CD4-positive, alpha-beta T cell treated with Interferon alpha-2 for 1 hour (primary cell): ENCODE measurements at regions not wholly inside any gene's neighbourhood (a gene's known extent, or its start where the extent isn't known, plus 50 kb on each side); places are given as distances from the start of the nearest gene placed in this dataset.

Experiments used
- DNase-seq, 2 donors: peaks; one replicate each; pipeline ENCODE4 v3.0.0-alpha.2; 2020 to 2022

DNA sequence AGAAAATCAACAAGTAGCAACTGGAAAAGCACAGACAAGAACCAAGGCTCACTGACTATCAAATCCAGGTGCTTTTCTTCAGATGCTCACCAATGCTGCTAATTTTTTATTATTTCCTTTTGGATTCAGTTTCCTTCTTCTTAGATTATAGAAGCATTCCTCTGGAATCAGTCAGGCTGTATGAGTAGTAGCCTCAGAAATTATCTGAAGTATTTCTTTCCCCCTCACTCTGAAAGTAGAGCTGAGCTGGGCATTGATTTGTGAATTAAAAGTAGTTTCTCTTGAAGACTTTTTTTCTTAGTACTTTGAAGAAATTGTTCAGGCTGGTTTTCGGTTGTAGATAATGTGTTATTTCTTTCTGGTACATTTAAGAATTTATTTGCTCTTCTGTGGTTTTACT is 273.7 kb downstream of the NOL4 start:
- DNase-seq = no peak

DNA sequence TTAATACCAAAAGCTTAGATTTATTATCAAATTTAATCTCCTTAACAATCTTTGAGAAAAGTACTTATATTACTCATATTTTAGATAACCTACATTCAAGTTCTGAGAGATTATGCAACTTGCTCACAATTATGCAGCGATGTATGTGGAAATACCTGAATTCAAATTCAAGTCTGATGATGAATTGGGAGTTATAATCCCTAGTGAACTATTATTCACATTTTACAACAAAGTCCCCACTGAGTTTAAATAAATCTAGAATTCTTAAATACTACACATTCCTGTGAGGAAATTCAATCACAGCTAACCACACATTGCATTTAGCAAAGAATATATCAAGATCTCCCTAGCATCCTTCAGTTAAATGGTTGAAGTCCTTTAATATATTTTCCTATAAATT is 278.4 kb downstream of the NOL4 start:
- no peak for DNase-seq

DNA sequence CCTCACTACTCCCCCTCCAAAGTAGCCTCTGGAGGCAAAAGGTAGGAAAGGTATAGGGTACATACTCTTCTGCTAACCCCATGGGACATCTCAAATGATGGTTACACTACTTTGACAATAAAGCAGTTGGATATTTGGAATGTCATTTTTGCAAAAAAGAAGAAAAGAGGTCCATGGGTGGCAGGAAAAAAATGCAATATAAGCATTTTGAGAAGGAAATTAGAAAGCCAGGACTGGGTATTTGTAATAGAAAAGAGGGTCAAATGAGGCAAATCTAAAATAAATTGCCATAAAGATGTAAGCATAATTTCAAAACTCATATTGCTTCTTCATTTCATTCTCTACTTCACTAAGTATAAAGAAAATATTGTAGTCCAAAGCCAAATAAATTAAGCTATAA is 280.2 kb downstream of the NOL4 start:
- no peak for DNase-seq

DNA sequence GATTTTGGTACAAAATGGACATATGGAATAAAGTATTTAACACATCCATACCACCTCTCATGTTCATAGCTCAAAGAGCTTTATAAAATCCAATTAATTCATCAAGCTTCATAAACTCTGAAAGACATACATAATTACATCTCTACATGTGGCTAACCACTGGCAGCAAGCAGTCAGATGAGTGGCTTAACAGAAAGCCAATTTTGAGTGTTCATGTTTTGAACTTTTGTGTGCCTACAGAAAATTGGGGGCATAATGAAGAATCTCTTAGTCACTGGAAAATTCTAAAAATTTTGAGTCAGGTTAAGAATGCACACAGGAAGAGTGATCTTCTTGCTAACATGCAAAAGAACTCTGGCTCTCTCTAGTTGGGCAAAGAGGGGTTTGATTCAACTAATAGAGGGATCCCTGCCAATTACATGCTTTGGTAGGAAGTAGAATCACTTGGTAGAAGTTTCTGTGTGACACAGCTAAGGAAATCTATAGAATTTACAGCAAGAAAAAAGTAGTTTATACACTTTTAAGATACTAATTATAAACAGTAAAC is 287.4 kb downstream of the NOL4 start:
- DNase-seq = no peak

DNA sequence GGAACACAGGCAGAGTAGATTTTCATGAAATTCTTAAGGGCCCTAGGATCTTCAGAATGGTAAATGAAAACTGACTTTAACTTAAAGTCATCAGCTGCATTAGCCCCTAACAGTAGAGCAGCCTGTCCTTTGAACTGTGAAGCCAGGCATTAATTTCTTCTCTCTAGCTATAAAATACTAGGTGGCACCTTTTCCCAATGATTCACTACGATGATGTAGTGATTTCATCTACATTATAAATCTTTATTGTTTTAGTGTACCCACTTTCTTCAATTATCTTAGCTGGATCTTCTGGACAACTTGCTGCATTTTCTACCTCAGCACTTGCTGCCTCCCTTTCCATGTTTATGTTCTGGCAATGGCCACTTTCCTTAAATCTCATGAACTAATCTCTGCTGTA is 290.5 kb downstream of the NOL4 start:
- DNase-seq = no peak

DNA sequence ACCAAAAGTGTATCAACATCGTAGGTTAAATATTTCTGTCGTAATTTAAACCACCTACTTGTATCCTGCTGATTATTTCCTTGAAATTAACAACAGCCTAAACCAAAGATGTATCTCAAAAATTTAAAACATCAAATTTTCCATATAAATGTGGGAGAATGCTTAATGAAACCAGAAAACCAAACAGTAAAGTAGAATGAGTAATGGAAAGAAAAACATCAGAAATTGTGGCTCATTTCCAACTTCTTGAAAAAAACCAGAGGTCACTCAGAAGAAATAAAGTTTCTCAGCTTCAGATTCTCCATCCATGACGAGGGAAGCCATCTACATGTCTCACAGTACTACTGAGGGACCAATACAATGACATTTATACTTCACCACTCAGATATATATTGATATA is 296.5 kb downstream of the NOL4 start:
- DNase-seq = no peak

DNA sequence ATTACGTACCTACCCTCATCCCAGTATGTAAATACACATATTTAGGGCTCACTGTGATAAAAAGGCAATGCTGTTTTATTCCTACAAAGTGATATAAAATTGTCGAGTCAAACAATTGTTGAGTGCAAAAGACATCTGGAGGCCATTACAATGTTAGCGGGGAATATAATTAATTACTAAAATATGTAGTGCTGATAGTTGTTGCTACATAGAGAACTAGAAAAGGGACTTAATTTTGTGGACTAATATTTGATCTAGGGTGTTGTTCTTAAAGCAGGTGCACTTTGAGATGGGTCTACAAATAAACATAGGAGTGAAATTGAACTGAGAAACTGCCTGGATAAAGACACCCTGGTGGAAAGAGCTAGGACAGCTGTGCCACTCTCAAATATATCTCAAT is 300.1 kb downstream of the NOL4 start:
- no peak for DNase-seq

DNA sequence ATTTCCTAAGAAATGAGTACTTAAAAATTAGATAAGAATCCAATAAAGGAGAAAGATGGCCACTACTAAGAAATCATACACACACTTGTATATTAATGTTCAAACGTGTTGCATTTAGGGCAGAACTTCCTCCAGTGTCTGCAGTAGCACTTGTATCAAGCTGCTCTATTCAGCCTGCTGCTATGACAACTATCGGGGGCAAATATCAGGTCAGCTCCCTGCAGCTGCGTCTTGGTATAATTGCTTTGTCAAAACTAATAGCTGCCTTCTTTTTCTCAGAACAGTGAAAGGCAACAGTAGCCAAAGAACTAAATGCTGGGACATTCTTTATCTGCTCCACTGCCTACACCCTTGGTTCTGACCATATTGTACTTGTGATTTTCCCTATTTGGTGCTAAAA is 300.7 kb downstream of the NOL4 start:
- DNase-seq = no peak

DNA sequence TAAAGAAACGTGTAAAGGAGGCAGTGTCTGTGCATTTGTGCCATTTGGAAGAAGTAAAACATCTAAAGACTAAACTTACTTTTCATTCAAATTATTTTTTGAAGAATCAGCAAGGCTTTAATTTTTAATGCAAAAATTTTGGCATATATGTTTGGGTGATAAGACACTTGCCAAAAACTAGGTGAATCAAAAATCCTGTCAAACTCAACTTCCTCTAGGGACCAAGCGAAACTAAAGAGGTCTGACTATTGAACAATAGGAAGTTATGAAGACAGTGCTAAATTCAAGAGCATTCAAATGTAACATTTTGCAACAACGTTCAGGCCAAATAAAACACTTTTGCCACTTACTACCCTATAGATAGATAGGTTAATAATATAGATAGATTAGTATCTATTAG is 306.1 kb downstream of the NOL4 start:
- no peak for DNase-seq

DNA sequence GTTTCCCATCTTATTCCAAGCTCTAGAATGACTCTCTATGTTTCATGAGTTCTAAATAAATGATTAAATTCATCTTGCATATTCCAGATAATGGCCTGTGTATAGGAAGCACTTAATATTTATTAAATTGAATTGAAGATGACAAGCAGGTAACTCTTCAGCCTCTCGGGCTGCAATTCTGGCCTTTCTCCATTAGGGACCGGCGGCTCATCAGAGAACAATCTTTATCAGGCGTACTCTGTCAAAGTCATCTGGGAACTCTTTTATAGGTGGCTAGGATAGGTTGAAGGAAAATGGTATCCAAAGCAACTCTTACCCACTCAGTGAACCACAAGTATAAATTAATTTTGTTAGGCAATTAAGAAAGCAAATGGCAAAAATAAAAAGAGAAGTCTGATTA is 308.5 kb downstream of the NOL4 start:
- no peak for DNase-seq

DNA sequence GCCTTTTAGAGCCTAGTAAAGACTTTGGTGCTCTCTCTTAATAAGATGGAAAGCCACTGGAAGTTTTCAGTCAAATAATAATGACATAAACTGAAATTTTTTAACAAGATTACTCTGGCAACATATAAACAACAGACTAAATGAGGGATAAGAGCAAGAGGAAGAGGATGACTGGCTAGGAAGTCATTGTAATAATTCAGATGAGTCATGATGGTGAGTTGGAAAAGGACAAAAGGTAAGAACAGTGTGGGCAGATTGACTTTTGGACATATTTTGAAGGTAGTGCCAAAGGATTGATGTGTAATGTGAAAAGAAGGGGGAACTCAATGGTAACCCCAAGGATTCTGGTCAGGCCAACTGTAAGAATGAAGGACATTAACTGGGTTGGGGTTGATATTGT is 310.3 kb downstream of the NOL4 start:
- no peak for DNase-seq

DNA sequence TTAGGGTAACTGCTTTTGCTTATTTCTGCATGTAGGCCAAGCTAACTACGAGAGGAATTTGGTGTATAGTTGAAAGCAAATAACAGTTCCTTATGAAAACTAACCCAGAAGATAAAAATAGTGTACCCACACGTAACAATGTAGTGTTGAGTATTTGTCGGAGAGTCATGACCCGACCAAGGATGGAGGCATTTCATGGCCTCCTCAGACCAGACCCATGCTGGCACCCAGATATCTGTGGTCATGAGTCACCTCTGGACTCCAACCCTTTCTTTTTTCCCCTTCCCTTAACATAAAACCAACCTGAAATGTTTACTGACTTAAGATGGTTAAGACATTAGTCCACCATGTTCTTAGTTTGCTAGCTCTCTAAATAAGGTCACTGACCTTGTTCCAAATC is 318.7 kb downstream of the NOL4 start:
- no peak for DNase-seq

DNA sequence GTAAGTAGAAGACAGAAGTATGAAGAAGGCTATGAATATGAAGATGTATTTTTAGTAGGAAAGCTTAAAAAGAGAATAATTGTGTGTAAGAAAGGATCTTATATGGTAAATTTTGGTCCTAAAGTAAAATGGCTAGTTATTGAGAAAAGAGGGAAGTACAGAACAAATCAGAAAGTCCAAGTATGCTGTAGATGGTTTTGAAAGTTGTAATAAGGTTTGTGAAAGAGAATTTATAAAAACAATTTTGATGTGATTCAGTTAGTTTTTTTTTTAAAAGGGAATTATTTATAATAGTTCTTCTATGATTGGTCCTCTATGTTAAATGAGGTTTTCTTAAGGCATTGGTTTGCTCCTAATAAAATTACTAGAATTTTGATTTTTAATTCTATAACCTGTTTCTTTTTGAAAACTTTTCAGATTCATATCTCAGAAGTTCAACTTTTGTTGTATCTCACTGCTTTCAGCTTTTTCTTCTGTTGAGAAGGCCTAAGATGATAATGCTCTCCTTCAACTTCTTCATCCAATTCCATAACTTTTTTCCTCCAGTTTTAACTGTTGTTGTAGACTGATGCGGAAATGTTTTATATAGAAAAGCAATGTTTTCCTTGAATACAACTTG is 322.7 kb downstream of the NOL4 start:
- DNase-seq = no peak

DNA sequence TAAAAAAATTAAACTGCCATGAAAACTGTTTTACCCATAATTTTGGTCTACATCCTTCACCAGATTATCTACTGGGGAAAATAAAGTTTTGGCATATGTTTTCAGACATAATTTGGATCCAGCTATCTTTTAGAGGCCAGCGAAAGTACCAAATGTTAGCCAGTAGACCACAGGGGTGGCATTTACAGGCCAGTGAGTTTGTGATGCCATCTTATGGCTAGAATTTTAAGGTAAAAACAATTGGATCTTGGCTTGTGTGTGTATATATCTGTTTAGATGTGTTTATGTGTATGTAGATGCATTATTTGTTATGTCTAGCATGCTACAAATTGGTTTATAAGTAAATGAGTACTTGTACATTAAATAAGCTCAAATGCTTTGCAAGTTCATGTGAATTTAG is 322.6 kb downstream of the ASXL3 start:
- DNase-seq = no peak

DNA sequence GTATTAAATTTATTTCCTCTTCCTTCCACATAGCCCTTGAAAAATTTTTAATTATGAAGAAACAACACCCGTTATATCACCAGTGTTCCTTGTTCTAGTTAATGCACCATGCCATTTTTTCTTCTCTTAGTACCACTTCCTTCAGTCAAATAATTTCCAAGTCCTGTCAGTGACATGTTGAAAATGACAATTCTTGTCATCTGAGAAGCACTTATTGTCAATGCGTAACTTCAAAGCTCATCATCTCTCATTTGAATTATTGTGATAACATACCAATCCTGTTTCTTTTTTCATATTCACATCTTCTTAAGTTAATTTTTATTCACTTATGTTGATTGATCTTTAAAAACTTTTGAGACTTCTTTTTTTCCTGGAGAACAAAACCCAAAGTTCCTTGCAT is 320.4 kb downstream of the ASXL3 start:
- no peak for DNase-seq

DNA sequence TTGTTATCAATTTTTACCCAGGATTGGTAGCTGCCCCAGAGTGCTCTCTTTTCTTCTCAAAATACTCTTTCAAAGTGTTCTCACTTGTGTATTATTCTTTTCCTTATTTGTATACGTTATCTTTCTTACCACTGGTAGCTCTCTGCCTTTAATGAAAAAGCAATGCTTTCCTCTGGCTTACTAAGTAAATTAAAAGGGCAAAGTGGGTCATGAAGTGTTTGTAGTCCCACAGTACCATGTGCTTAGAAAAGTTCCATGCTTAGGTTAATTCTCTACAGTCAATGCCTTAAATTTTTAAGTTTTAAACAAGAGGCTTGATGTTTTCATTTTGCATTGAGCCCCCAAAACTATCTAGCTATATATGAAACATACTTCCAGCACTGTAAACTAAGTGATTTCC is 300.2 kb downstream of the ASXL3 start:
- DNase-seq = no peak

DNA sequence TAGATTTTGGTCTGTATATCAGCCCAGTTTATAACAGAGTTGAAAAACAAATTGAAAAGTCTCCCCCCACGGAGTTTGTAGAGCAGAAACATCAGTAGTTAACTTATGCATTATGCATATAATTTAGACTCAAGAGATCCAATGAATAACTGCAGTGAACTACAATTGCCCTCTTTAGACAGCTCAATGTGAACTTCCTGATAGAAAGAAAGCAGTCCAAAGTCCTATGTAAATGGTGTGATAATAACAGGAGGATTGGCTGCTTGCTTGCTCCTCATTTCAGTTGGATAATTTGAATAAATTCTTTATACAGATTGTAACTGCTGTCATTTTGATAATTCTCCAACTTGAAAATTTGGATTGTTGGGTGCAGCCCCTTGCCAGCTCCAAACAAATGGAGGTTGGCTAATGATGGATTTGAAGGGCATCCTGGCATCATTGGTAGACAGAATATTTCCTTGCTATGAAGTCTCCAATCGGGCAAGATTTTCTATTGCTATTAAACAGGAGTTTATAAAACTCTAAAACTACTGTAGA is 297.1 kb downstream of the ASXL3 start:
- DNase-seq = no peak

DNA sequence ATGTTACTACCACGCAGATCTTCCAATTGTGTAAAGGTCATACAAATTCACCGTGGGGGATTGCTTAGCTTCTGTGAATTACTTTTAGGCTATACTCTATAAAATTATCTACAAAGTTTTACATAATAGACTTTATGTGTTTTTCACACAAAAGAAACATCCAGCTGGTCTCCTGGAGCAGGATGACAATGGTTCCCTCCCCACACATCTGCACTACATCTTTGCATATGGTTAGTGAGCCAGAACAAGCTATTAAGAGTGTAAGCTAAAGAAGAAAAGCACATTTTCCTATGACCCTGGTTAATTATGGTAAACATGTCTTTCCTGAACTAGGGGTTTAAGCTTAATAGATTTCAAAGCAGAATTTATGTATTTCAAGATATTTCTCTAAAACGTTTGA is 295.1 kb downstream of the ASXL3 start:
- no peak for DNase-seq

DNA sequence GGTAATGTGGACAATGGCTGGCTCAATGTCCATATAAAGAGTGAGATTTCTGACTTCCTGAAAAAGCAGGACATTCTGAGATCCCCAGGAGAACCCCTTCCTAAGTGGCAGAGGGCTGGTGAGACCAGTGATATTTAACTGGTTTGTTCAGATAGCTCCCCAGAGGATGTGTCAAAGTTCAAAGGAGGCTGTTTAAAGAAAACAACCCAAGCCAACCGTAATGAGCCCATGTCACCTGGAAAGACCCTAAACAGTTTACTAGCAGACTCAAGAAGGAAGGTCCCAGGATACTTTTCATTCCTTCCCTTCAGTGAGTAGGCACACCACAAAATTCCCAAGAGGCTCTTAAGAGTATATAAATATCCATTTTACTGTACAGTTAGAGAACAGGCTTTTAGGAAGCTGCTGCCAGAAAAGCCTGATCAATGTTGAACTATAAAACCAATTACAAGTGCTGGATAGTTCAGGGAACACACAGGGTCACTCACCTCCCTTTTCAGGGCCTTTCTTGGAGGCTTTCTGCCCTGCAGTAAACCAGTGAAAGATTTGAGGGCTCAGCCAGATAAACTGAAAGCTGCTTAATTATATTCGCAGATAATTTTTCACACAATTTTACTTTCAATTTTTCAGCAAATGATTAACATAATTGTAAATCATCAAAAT is 293.5 kb downstream of the ASXL3 start:
- no peak for DNase-seq

DNA sequence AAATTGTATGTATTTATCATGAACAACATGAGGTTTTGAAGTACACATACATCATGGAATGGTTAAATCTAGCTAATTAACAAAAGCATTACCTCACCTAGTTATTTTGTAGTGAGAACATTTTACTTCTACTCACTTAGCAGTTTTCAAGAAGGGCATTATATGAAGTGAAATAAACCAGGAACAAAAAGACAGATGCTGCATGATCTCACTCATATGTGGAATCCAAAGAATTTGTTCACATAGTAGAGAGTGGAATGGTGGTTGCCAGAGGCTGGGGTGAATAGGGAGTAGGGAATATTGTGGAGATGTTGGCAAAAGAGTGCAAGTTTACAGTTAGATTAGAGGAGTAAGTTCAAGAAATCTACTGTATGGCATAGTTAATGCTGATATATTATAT is 292.0 kb downstream of the ASXL3 start:
- no peak for DNase-seq

DNA sequence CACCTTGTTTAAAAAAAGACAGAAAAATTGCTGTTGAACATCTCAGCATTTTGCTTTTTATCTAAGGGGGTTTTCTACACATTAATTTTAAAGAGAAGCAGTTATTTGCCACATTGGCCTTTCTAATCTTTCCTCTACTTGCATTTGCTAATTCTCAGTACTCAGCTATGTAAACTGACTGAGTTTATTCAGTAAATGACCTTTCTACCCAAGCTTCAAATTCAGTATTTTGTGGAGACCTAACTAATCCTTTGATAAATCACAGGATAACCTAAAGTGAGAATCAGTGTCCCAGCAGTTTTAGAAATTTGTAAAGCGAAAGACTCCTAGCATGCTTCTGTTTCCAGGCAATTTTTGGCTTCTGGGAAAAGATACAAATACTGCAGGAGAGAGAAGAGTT is 288.4 kb downstream of the ASXL3 start:
- DNase-seq = no peak

DNA sequence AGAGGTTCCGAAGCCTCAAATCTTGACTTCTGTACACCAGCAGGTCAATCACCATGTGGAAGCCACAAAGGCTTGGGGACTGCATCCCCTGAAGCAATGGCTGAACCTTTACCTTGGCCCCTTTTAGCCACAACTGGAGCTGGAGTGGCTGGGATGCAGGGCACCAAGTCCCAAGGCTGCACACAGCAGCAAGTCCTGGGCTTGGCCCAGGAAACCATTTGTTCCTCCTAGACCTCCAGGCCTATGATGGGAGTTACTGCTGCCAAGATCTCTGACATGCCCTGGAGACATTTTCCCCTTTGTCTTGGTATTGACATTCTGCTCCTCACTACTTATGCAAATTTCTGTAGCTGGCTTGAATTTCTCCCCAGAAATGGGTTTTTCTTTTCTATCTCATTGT is 285.9 kb downstream of the ASXL3 start:
- no peak for DNase-seq

DNA sequence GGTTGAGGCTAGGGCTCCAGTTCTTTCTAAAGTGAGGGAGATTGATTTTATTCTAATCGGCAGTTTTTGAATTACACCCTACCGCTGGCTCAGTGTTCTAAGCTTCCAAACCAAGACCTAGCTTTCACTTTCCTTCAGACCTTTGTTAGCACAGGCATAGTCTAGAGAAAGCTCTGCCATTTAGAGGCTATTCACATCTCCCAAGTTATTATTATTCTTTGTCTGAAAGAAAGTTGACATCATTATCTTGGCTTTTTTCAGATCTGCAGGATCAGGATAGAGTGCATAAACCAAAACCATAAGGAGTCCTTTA is 276.8 kb downstream of the ASXL3 start:
- no peak for DNase-seq

DNA sequence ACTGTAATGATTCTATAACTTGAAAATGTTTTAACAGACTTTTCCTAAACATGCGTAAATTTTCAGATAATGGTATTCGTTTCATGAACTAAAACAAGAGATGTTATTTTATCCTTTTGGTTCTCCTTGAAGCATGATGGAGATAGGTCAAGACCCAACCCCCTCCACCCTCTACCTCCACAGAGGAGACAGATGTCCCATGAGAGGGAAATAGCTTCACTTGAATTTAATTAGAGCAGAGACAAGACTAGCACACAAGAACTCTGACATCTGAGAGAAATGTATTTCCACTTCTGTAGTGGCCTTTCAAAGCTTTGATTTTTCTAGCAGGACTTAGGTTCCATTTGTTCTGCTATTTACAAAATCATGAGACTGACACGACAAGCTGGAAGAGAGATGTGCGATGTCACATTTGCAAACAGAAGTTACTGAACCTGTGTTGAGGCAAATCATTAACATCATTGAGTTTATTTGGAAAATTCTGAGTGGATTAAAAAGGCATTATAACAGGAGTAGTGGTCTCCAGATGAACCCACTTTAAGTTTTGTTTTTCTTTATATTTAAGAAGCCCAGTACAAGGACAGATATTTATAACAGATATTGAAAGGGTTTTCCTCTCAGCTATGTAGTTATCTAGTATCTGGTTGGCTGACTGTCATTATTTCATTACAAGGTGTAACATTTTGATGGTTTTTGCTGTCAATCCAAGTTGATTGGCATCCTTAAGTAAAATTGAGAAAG is 276.2 kb downstream of the ASXL3 start:
- no peak for DNase-seq
